Colonic mucosa (tissue), 4 donors: ENCODE measurements at regions not wholly inside any gene's neighbourhood (a gene's known extent, or its start where the extent isn't known, plus 50 kb on each side); places are given as distances from the start of the nearest gene placed in this dataset.

ENCODE experiments used
- DNase-seq: peaks from one replicate; pipeline ENCODE4 v3.0.0-alpha.2; 2020
- H3K27ac ChIP-seq: fragments of 200-600 bp; one replicate; pipeline ENCODE4 v1.8.0; 2021
- H3K27me3 ChIP-seq: fragments of 200-600 bp; one replicate; pipeline ENCODE4 v1.8.0; 2021
- H3K36me3 ChIP-seq: fragments of 200-600 bp; one replicate; pipeline ENCODE4 v1.8.0; 2021
- H3K4me1 ChIP-seq: fragments of 200-600 bp; one replicate; pipeline ENCODE4 v1.8.0; 2021; ENCODE audit warnings: mild to moderate bottlenecking
- H3K4me3 ChIP-seq: fragments of 200-600 bp; one replicate; pipeline ENCODE4 v1.8.0; 2021
- H3K9ac ChIP-seq, 2 donors: one replicate each; pipeline ENCODE4 v1.7.0; 2013; ENCODE audit warnings: control low read depth in 2 of 2, low read depth in 2 of 2, low read length in 2 of 2
- H3K9me3 ChIP-seq: fragments of 200-600 bp; one replicate; pipeline ENCODE4 v1.8.0; 2021
- intact Hi-C: fragments of 100-400 bp; cut with DNase I; formaldehyde crosslinking; loops from one replicate; pipeline ENCODE4 v1.14.1; 2022
- TF ChIP-seq, protein P1 (sequence below): fragments of 200-600 bp; IDR thresholded peaks from one replicate; pipeline ENCODE4 v1.8.0; 2022; ENCODE audit warnings: antibody characterized with exemption, mild to moderate bottlenecking
- donor health status: healthy.
- donor health status: DM: no; HTN: no; CAD: no.
- donor health status: DM: no; HTN: no; CAD: no.

DNA sequence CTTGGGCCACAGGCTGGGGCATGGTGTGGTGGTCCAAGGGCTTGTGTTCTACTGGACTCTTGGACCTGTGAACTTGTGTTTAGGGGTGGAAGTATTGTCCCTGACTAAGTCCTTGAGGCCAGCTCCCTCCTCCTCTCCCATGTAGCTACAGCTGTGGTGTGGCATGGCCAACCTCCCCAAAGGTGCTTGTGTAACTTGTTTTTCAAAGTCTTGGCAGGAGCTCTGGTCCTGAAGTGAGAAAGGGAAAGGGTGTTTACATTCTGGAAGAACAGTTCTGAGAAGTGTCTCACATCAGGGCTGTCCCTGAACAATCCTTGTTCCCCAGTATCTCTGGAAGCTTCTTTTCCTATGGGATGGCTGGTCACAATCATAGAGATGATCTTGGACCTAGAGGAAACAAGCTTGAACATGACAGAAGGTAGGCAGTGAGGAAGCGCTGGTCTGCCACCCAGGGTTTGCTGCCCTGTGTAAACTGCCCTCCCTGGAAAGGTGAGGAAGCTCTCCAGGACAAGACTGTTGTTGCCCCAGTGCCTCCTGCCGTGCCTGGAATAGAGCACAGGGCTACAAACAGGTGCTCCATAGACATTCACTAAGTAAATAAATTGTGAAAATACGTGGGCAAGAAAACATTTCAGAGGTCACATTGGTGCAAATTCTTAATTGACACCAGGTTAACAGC is 64.6 kb upstream of the KLF9 start:
- Histone ChIP-seq H3K27ac (peak overlapping the region; percentile 75), H3K4me1 (peaks cover 5% of the 10 kb centered on the region), H3K4me3 (no peak overlapping the region), H3K36me3 (no peaks in the 10 kb centered on the region), H3K27me3 (no peaks in the 10 kb centered on the region), H3K9me3 (no peaks in the 10 kb centered on the region), H3K9ac (peak overlapping the region; percentile 31 to 81)
- intact Hi-C loops, result no loop called here
- TF ChIP-seq, protein P1, sequence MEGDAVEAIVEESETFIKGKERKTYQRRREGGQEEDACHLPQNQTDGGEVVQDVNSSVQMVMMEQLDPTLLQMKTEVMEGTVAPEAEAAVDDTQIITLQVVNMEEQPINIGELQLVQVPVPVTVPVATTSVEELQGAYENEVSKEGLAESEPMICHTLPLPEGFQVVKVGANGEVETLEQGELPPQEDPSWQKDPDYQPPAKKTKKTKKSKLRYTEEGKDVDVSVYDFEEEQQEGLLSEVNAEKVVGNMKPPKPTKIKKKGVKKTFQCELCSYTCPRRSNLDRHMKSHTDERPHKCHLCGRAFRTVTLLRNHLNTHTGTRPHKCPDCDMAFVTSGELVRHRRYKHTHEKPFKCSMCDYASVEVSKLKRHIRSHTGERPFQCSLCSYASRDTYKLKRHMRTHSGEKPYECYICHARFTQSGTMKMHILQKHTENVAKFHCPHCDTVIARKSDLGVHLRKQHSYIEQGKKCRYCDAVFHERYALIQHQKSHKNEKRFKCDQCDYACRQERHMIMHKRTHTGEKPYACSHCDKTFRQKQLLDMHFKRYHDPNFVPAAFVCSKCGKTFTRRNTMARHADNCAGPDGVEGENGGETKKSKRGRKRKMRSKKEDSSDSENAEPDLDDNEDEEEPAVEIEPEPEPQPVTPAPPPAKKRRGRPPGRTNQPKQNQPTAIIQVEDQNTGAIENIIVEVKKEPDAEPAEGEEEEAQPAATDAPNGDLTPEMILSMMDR, result no peak
- peak; percentile 41 for DNase-seq

DNA sequence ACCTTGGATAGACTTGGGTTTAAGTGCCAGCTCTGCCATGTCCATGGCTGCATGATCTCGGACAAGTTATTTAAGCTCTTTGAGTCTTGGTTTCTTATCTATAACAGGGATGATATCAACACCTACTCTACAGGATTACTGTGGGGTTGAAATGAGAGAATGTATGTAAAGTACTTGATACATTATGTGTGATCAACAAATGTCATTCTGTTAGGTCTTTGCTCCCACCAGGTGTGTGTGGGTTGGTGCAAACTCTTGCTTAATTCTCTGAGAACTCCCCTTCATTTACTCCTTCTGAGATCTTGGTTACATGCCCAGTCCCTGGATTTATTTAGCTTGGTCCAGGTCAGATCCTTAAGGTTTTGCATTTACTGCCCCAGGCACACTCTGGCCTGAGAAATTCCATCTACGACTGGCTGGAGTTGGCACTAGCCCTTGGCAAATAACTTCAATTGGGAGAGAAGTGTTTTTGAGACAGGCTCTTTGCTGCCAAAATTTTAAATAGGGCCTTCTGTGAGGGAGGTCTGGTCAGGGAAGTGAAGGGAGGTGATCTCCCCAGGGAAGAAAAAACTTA is 63.5 kb upstream of the KLF9 start:
- Histone ChIP-seq H3K4me3 (no peak overlapping the region), H3K27me3 (no peaks in the 10 kb centered on the region), H3K27ac (no peak overlapping the region), H3K36me3 (no peaks in the 10 kb centered on the region), H3K4me1 (peaks cover 5% of the 10 kb centered on the region), H3K9me3 (no peaks in the 10 kb centered on the region), H3K9ac (no peak overlapping the region)
- DNase-seq, result no peak
- TF ChIP-seq, protein P1, result no peak
- intact Hi-C loops, result no loop called here

DNA sequence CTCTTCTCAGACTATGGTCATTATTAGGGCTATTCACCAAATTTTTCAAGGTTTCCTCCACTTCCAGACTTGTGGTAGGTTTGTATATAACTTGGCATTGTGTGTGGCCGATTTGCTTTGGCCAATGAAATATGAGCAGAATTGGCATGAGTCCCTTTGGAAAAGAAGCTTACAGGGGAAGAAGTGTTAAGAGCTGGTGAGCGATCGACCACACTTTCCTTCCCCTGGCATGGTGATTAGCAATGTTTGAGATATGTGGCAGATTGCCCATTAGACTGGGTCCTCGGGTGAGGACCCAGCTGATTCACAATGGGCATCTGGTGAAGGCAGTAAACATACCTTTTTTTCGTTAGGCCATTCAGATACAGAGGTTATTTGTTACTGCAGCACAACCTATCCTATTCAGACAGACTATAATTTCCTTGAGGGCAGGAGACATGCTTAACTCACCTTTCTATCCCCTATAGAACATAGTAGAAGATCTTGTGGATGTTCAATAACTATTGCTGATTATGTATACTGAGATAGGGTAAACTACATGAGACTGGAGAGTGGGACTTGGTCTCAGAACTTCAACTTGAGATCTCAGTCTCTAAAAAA is 62.8 kb upstream of the KLF9 start:
- no peak overlapping the region for H3K9ac ChIP-seq
- H3K4me3 ChIP-seq, result no peak overlapping the region
- TF ChIP-seq, protein P1, result no peak
- no peak for DNase-seq
- H3K9me3 ChIP-seq, result no peaks in the 10 kb centered on the region
- intact Hi-C loops, result no loop called here
- H3K36me3 ChIP-seq, result no peaks in the 10 kb centered on the region
- H3K27me3 ChIP-seq, result no peaks in the 10 kb centered on the region
- peaks cover 5% of the 10 kb centered on the region for H3K4me1 ChIP-seq
- no peak overlapping the region for H3K27ac ChIP-seq

DNA sequence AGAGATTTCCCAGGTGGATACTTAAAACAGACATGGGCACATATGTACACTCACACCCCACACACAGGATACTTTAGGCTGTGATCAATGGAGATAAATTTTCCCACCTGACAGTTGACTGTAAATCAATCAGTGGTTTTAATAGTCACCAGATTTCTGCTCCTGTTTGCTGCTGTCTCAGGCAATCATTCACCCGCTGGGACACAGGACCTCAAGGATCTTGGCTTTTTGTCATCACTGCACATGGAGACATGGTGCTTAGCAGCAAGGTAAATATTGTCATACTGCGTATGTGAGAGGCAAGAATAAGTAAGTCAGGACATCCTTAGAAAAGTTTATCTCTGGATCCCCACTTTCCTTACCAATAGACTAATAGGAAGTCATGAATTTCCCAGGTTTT is 60.8 kb upstream of the KLF9 start:
- no peaks in the 10 kb centered on the region for H3K36me3 ChIP-seq
- H3K9ac ChIP-seq, result no peak overlapping the region
- H3K27me3 ChIP-seq, result no peaks in the 10 kb centered on the region
- DNase-seq, result no peak
- H3K9me3 ChIP-seq, result no peaks in the 10 kb centered on the region
- intact Hi-C loops, result no loop called here
- H3K4me3 ChIP-seq, result no peak overlapping the region
- TF ChIP-seq, protein P1, result no peak
- H3K27ac ChIP-seq, result no peak overlapping the region
- peaks cover 10% of the 10 kb centered on the region for H3K4me1 ChIP-seq

DNA sequence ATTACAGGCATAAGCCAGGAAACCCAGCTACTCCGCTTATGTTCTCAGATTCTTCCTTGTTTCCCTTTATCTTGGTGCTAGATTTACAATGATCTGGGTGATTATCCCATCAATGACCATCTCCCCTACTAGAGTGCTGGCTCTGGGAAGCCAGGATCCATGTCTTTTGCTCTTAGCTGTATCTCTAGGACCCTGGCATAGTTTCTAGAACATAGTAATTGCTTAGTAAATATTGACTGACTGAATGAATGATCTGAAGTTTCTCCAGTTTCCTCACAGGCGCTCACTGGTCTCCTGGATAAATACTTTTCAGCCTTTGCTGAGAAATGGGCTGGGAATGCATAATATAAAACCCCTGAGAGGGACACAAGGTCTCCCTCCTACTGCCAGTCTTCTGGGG is 60.0 kb upstream of the KLF9 start:
- Histone ChIP-seq H3K4me3 (no peak overlapping the region), H3K36me3 (no peaks in the 10 kb centered on the region), H3K9me3 (no peaks in the 10 kb centered on the region), H3K27ac (peak overlapping the region; percentile 30), H3K9ac (no peak overlapping the region), H3K4me1 (peaks cover 12% of the 10 kb centered on the region), H3K27me3 (no peaks in the 10 kb centered on the region)
- DNase-seq, result no peak
- TF ChIP-seq, protein P1, result no peak
- intact Hi-C loops, result no loop called here
